AG04449 (cell line): ENCODE measurements at regions not wholly inside any gene's neighbourhood (a gene's known extent, or its start where the extent isn't known, plus 50 kb on each side); places are given as distances from the start of the nearest gene placed in this dataset.

Experiments
- CTCF ChIA-PET: fragments of 350-600 bp; formaldehyde crosslinking; extraction: SDS; loops from one replicate; lab custom pipeline; 2021; ENCODE audit warnings: antibody characterized with exemption; lab: Yijun Ruan, JAX
- POLR2A ChIA-PET: fragments of 400-600, 350-600 bp; formaldehyde crosslinking; extraction: SDS; loops from one replicate; lab custom pipeline; 2020; ENCODE audit warnings: antibody characterized with exemption, inconsistent platforms; lab: Yijun Ruan, JAX
- DNase-seq: peaks from one replicate; pipeline ENCODE4 v3.0.0-alpha.2; 2010; ENCODE audit warnings: low read depth, low spot score
- H3K4me3 ChIP-seq: 2 replicates; pipeline ENCODE4 v1.5.1; 2011; ENCODE audit warnings: low read depth, mild to moderate bottlenecking, control low read depth, low read length
- TF ChIP-seq, protein P1 (sequence below): IDR thresholded peaks from one replicate; pipeline ENCODE4 v1.5.1; 2011; ENCODE audit warnings: mild to moderate bottlenecking, moderate library complexity, low read length, control low read depth, inconsistent platforms; ENCODE audit not compliant: insufficient read depth; ENCODE audit errors: missing control alignments

DNA sequence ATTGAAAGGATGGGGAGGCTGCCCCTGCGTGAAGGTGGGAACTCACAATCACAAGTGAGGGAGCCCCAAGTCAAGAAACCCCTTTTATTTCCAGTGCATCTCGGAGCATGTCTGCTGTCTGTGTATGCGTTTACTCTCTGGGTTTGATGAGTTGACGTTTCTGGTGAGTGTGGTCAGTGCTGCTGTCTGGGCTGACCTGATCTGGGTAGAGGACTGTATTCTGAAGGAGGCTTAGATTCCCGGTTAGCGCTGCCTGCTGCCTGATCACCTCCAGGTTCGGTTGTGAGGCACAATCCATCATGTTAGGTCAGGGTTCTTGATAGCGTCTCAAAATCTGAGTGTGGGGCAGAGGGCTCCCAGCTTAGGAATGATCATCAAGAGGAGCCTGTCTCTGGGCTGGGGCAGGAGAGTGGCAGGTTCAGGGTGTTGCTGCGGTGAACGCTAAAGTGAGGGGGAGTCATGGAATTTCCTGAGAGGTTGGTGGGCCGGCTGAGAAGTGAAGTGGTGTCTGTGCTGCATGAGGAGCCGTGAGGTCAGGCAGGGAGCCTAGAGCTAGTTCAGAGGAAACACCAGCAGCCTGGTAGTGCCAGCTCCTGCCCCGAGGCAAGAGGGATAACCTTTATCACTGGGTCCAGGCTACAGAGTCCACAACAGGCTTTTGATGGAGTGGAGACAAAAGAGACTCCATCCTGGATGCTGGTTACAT lies 225.3 kb upstream of the CST7 start:
- DNase-seq: no peak
- ChIA-PET CTCF (no interaction called here), POLR2A (no interaction called here)
- H3K4me3 ChIP-seq: no peak overlapping the region
- TF ChIP-seq, protein P1, sequence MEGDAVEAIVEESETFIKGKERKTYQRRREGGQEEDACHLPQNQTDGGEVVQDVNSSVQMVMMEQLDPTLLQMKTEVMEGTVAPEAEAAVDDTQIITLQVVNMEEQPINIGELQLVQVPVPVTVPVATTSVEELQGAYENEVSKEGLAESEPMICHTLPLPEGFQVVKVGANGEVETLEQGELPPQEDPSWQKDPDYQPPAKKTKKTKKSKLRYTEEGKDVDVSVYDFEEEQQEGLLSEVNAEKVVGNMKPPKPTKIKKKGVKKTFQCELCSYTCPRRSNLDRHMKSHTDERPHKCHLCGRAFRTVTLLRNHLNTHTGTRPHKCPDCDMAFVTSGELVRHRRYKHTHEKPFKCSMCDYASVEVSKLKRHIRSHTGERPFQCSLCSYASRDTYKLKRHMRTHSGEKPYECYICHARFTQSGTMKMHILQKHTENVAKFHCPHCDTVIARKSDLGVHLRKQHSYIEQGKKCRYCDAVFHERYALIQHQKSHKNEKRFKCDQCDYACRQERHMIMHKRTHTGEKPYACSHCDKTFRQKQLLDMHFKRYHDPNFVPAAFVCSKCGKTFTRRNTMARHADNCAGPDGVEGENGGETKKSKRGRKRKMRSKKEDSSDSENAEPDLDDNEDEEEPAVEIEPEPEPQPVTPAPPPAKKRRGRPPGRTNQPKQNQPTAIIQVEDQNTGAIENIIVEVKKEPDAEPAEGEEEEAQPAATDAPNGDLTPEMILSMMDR: no peak

DNA sequence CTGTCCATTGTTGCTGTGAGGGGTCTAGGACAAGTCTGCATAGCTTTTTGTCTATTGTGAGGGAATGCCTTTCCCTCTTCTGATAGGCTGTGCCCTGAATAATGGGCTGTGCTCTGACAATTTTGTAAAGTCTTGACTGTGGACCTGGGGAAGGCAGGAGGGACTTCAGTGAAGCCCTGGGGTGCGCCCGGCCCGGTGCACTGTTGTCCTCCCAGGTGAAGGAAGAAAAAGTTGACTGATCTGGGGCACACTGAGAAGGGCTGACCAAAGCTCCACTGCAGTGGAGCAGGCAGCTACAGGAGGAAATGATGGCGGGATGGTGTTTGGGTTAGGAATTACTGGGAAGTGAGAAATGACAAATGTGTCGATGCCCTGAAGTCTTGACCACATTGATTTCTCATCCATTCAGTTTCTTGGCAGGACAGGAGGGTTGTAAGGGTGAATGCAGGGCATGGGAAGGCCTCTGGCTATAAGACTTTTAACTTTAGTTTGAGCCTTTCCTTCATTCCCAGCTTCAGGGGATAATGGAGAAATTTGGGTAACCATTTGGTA lies 224.0 kb upstream of the CST7 start:
- ChIA-PET CTCF (interaction anchor here (1.3 kb wide), 1 partner anchor 56 kb away, joined by 3 read pairs; no protein-coding TSS in a partner anchor), POLR2A (no interaction called here)
- no peak overlapping the region for H3K4me3 ChIP-seq
- DNase-seq: no peak
- TF ChIP-seq, protein P1: no peak

DNA sequence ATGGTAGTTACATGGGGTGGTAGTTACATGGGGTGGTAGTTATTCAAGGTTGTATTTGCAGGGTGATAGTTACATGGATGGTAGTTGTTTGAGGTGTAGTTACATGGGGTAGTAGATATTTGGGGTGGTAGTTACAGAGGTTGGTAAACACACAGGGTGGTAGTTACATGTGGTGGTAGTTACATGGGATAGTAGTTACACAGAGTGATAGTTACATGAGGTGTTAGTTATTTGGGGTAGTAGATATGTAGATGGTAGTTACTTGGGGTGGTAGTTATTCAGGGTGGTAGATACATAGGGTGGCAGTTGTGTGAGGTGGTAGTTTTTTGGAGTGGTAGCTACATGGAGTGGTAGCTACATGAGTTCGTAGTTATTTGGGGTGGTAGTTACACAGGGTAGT lies 221.3 kb upstream of the CST7 start:
- TF ChIP-seq, protein P1: no peak
- CTCF ChIA-PET: no interaction called here
- H3K4me3 ChIP-seq: no peak overlapping the region
- DNase-seq: no peak
- POLR2A ChIA-PET: no interaction called here

DNA sequence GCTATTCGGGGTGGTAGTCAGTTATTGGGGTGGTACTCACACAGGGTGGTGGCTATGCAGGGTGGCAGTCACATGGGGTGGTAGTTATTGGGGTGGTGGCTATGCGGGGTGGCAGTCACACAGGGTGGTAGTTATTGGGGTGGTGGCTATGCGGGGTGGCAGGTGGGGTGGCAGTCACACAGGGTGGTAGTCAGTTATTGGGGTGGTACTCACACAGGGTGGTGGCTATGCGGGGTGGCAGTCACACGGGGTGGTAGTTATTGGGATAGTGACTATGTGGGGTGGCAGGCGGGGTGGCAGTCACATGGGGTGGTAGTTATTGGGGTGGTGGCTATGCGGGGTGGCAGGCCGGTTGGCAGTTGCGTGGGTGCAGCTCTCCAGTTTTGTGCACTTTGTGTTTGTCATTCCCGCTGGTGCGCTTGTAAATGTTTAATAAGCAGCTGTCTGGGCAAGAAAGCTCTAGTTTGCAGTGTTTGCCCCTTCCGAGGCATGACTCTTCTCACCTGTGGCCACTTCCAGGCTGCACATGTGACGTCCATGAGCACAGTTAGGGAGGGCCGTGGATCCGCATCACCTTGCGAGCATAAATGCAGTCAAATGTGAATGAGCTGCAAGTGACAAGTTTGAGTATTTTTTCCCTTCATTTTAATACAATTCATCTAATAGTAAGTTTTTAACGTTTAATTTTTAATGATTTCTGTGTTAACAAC lies 219.0 kb upstream of the CST7 start:
- TF ChIP-seq, protein P1: no peak
- no peak overlapping the region for H3K4me3 ChIP-seq
- CTCF ChIA-PET: no interaction called here
- DNase-seq: no peak
- POLR2A ChIA-PET: no interaction called here

DNA sequence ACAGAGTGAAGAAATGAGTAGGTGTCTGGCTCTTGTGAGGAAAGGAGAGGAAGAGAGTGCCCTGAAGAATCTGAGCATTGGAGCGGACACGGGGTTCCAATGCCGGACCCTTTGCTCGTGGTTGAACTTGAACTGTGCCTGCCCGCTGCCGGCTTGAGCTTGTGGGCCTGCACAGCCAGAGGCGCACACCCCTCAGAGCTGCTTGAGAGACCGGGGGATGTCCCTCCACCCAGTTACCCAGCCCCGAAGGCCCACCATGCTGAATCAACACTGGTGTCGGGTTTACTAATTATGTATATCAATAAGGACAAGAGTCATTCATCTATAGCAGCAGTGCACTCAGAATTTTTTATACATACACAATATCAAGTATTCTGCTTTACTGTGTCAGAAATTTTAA lies 218.3 kb upstream of the CST7 start:
- ChIA-PET CTCF (no interaction called here), POLR2A (no interaction called here)
- no peak for DNase-seq
- TF ChIP-seq, protein P1: no peak
- H3K4me3 ChIP-seq: no peak overlapping the region

DNA sequence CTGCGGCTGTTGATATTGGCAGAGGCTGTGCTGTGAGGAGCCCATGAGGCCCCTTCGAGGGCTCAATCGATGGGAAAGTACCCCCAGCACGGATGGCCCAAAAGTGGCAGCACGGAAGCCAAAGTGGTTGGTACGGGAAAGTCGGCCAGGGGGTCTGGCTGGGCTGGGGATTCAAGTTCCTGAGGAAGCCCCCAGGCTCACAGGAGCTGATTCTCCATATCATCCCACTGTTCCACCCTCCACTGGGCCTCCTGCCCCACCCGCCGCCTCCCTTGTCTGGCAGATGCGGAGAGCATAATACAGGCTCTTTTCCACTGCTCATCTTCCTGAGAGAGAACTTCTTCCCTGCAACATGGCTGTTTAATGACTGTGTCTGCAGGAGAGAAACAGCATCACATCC lies 217.8 kb upstream of the CST7 start:
- no peak overlapping the region for H3K4me3 ChIP-seq
- DNase-seq: no peak
- ChIA-PET POLR2A (no interaction called here), CTCF (no interaction called here)
- TF ChIP-seq, protein P1: no peak
